H9 (cell line): ENCODE measurements at regions not wholly inside any gene's neighbourhood (a gene's known extent, or its start where the extent isn't known, plus 50 kb on each side); places are given as distances from the start of the nearest gene placed in this dataset.

Source experiments
- DNase-seq: peaks from one replicate; pipeline ENCODE4 v3.0.0-alpha.2; 2017
- H2AFZ ChIP-seq: one replicate; pipeline ENCODE4 v1.6.1; 2013; ENCODE audit warnings: mild to moderate bottlenecking, low read length, control low read depth, moderate library complexity
- H2AK5ac ChIP-seq: 2 replicates; pipeline ENCODE4 v1.6.1; 2013; ENCODE audit warnings: low read length, control low read depth, mixed read lengths; ENCODE audit not compliant: insufficient read length
- H2BK120ac ChIP-seq: one replicate; pipeline ENCODE4 v1.6.1; 2013; ENCODE audit warnings: low read depth, mild to moderate bottlenecking, low read length, control low read depth, inconsistent platforms; ENCODE audit not compliant: poor library complexity, severe bottlenecking
- H2BK12ac ChIP-seq: 2 replicates; pipeline ENCODE4 v1.6.1; 2013; ENCODE audit warnings: low read length, control low read depth, mixed read lengths, low read depth; ENCODE audit not compliant: insufficient read length
- H2BK15ac ChIP-seq: 2 replicates; pipeline ENCODE4 v1.6.1; 2013; ENCODE audit warnings: low read depth, low read length, control low read depth
- H2BK20ac ChIP-seq: one replicate; pipeline ENCODE4 v1.6.1; 2013; ENCODE audit warnings: low read depth, mild to moderate bottlenecking, low read length, control low read depth, inconsistent platforms; ENCODE audit not compliant: poor library complexity, severe bottlenecking
- H2BK5ac ChIP-seq: 2 replicates; pipeline ENCODE4 v1.6.1; 2013; ENCODE audit warnings: low read length, control low read depth, mixed read lengths; ENCODE audit not compliant: insufficient read length
- H3K14ac ChIP-seq: 2 replicates; pipeline ENCODE4 v1.6.1; 2013; ENCODE audit warnings: low read length, control low read depth; ENCODE audit not compliant: insufficient read depth
- H3K18ac ChIP-seq: 2 replicates; pipeline ENCODE4 v1.6.1; 2013; ENCODE audit warnings: low read depth, mild to moderate bottlenecking, mixed read lengths, low read length, control low read depth; ENCODE audit not compliant: insufficient read length
- H3K23ac ChIP-seq: 2 replicates; pipeline ENCODE4 v1.6.1; 2013; ENCODE audit warnings: low read length, control low read depth, mixed read lengths, low read depth; ENCODE audit not compliant: insufficient read length
- H3K23me2 ChIP-seq: 2 replicates; pipeline ENCODE4 v1.6.1; 2013; ENCODE audit warnings: low read depth, mild to moderate bottlenecking, mixed read lengths, low read length, control low read depth; ENCODE audit not compliant: insufficient read length, poor library complexity, severe bottlenecking
- H3K27ac ChIP-seq: 2 replicates; pipeline ENCODE4 v1.5.1; 2013; ENCODE audit warnings: low read length, control low read depth, mixed read lengths, low read depth; ENCODE audit not compliant: insufficient read length
- H3K27me3 ChIP-seq: 2 replicates; pipeline ENCODE4 v1.6.1; 2013; ENCODE audit warnings: low read length, control low read depth, inconsistent platforms; ENCODE audit not compliant: insufficient read depth
- H3K4ac ChIP-seq: 2 replicates; pipeline ENCODE4 v1.6.1; 2013; ENCODE audit warnings: low read depth, mild to moderate bottlenecking, control low read depth, inconsistent platforms, low read length, moderate library complexity
- H3K4me1 ChIP-seq: 2 replicates; pipeline ENCODE4 v1.6.1; 2013; ENCODE audit warnings: low read length, control low read depth, inconsistent platforms; ENCODE audit not compliant: insufficient read depth
- H3K4me2 ChIP-seq: 2 replicates; pipeline ENCODE4 v1.6.1; 2013; ENCODE audit warnings: low read length, control low read depth, mixed read lengths; ENCODE audit not compliant: insufficient read length, insufficient read depth
- H3K56ac ChIP-seq: 2 replicates; pipeline ENCODE4 v1.6.1; 2013; ENCODE audit warnings: low read depth, mild to moderate bottlenecking, mixed read lengths, low read length, control low read depth; ENCODE audit not compliant: insufficient read length
- H3K79me1 ChIP-seq: 2 replicates; pipeline ENCODE4 v1.6.1; 2013; ENCODE audit warnings: low read depth, mild to moderate bottlenecking, moderate library complexity, low read length, control low read depth, inconsistent platforms; ENCODE audit not compliant: insufficient read depth, poor library complexity, severe bottlenecking
- H3K79me2 ChIP-seq: 2 replicates; pipeline ENCODE4 v1.6.1; 2013; ENCODE audit warnings: low read length, control low read depth, inconsistent platforms; ENCODE audit not compliant: insufficient read depth
- H3K9ac ChIP-seq: 2 replicates; pipeline ENCODE4 v1.6.1; 2013; ENCODE audit warnings: low read length, control low read depth, mixed read lengths; ENCODE audit not compliant: insufficient read length; ENCODE audit errors: extremely low read depth
- H3K9me3 ChIP-seq: one replicate; pipeline ENCODE4 v1.6.1; 2013; ENCODE audit warnings: low read depth, low read length, inconsistent platforms; ENCODE audit not compliant: control insufficient read depth
- H3T11ph ChIP-seq: one replicate; pipeline ENCODE4 v1.6.1; 2013; ENCODE audit warnings: mild to moderate bottlenecking, low read length, control low read depth, inconsistent platforms
- H4K20me1 ChIP-seq: one replicate; pipeline ENCODE4 v1.6.1; 2013; ENCODE audit not compliant: control insufficient read depth, insufficient read length, insufficient read depth
- H4K5ac ChIP-seq: 2 replicates; pipeline ENCODE4 v1.6.1; 2013; ENCODE audit warnings: low read depth, mild to moderate bottlenecking, mixed read lengths, low read length, control low read depth; ENCODE audit not compliant: insufficient read length
- H4K8ac ChIP-seq: replicated peaks from 2 replicates; pipeline ENCODE4 v1.6.1; 2013; ENCODE audit warnings: low read length, control low read depth, mixed read lengths, low read depth; ENCODE audit not compliant: insufficient read length
- H4K91ac ChIP-seq: 2 replicates; pipeline ENCODE4 v1.6.1; 2013; ENCODE audit warnings: low read depth, mild to moderate bottlenecking, moderate library complexity, mixed read lengths, low read length, control low read depth; ENCODE audit not compliant: insufficient read length
- H3K27ac Mint-ChIP-seq, 3 experiments: 2 replicates in 2 of 3; 3 replicates in 1 of 3; pipeline ENCODE4 v1.8.0; 2020 to 2021; ENCODE audit warnings: mixed read lengths in 3 of 3, mild to moderate bottlenecking in 1 of 3, moderate library complexity in 1 of 3
- H3K27me3 Mint-ChIP-seq: 2 replicates; pipeline ENCODE4 v1.8.0; 2021; ENCODE audit warnings: low read depth, mild to moderate bottlenecking, moderate library complexity, mixed read lengths
- H3K36me3 Mint-ChIP-seq, 3 experiments: 2 replicates in 2 of 3; 3 replicates in 1 of 3; pipeline ENCODE4 v1.8.0; 2020 to 2021; ENCODE audit warnings: low read depth in 3 of 3, mixed read lengths in 3 of 3; ENCODE audit not compliant: insufficient read depth in 1 of 3
- H3K4me1 Mint-ChIP-seq, 2 experiments: 2 replicates each; pipeline ENCODE4 v1.8.0; 2020; ENCODE audit warnings: mixed read lengths in 2 of 2
- H3K4me3 Mint-ChIP-seq, 2 experiments: 2 replicates in 1 of 2; 3 replicates in 1 of 2; pipeline ENCODE4 v1.8.0; 2020 to 2021; ENCODE audit warnings: mild to moderate bottlenecking in 2 of 2, mixed read lengths in 2 of 2, moderate library complexity in 1 of 2
- H3K9me3 Mint-ChIP-seq, 2 experiments: 2 replicates in 1 of 2; 3 replicates in 1 of 2; pipeline ENCODE4 v1.8.0; 2020; ENCODE audit warnings: mild to moderate bottlenecking in 2 of 2, mixed read lengths in 2 of 2, moderate library complexity in 1 of 2
- CTCF ChIP-seq: fragments of 200-600 bp; sonication (generic); conservative IDR thresholded peaks from 3 replicates; pipeline ENCODE4 v1.8.0; 2021; ENCODE audit warnings: antibody characterized with exemption, mild to moderate bottlenecking
- WGBS: extraction: QIAGEN DNeasy Blood & Tissue Kit; methylation state at CpG from one replicate; pipeline ENCODE4 v1.1.7; 2013; ENCODE audit warnings: missing lambda C conversion rate, low lambda C conversion rate, mixed read lengths; ENCODE audit not compliant: insufficient read length; ENCODE audit errors: extremely low coverage; 5-methylcytosine and 5-hydroxymethylcytosine counted together

- no peaks in the 10 kb centered on the region for H3K27me3 Mint-ChIP-seq
- no peak overlapping the region for H3K27ac Mint-ChIP-seq
- Histone ChIP-seq H2BK120ac (no peak overlapping the region), H2BK12ac (no peak overlapping the region), H3K23me2 (no peaks in the 10 kb centered on the region), H3K23ac (no peak overlapping the region), H3K4ac (no peak overlapping the region), H3K9me3 (no peaks in the 10 kb centered on the region), H3K56ac (no peak overlapping the region), H4K8ac (no peak overlapping the region), H3K79me1 (no peaks in the 10 kb centered on the region), H2BK20ac (no peak overlapping the region), H3K14ac (no peak overlapping the region), H3K9ac (no peak overlapping the region), H3K4me1 (no peaks in the 10 kb centered on the region), H3K27me3 (no peaks in the 10 kb centered on the region), H3K79me2 (no peaks in the 10 kb centered on the region), H2BK5ac (no peak overlapping the region), H2AK5ac (no peak overlapping the region), H4K20me1 (no peaks in the 10 kb centered on the region), H2AFZ (no peak overlapping the region), H3K18ac (no peak overlapping the region), H4K91ac (no peak overlapping the region), H4K5ac (no peak overlapping the region), H3K27ac (no peak overlapping the region), H2BK15ac (no peak overlapping the region), H3K4me2 (no peak overlapping the region), H3T11ph (no peak overlapping the region)
- peaks cover 7 to 15% of the 10 kb centered on the region in 2 experiments for H3K9me3 Mint-ChIP-seq
- H3K4me1 Mint-ChIP-seq = no peaks in the 10 kb centered on the region
- H3K36me3 Mint-ChIP-seq = peaks cover 6 to 16% (median 8%) of the 10 kb centered on the region in 3 experiments; a peak in 5 of 7 replicates
- no peak for TF ChIP-seq CTCF
- no CpG with 5 or more reads among the region's 2 CpGs for WGBS
- H3K4me3 Mint-ChIP-seq = no peak overlapping the region
- DNase-seq = no peak
These were observed 968.4 kb upstream of the NRXN1 start for GRCh38 chr2:52000151-52000855.
